Epidermal melanocyte (primary cell): ENCODE measurements at regions not wholly inside any gene's neighbourhood (a gene's known extent, or its start where the extent isn't known, plus 50 kb on each side); places are given as distances from the start of the nearest gene placed in this dataset.

Experiments used
- DNase-seq: peaks from one replicate; pipeline ENCODE4 v3.0.0; 2011; ENCODE audit warnings: low spot score; ENCODE audit not compliant: insufficient read length

DNA sequence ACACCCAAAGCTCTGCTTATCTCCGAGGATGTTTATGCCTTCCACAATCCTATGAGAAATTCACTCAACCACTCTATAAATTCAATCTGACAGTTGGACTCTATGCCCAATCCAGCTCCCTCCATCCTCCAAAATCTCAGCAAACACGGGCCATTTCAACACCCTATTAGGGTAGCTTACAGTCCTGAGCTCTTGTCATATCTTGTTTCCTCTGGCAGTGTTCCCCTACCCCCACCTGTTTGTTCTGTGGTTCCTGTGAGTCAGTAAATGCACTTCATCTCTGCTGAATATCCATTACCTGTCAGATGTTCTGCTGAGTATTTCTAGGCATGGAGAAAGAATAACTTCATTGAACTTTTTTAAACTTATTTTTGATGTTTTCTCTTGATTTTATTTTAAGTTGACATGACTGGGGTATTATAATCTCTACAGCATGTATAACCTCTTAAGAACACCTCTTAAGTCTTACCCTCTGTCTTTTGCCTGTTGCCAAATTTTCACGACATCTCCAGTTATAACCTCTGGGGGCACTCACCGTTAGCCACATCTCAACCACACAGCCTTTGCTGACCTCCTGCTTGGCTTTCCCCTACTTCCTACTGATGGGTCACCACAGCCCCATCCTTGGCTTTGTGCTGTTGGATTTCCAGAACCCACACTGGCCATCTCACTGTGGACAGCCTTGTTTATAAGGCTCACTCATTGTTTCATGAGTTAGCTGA, 317.0 kb upstream of the TMPO start:
- no peak for DNase-seq

DNA sequence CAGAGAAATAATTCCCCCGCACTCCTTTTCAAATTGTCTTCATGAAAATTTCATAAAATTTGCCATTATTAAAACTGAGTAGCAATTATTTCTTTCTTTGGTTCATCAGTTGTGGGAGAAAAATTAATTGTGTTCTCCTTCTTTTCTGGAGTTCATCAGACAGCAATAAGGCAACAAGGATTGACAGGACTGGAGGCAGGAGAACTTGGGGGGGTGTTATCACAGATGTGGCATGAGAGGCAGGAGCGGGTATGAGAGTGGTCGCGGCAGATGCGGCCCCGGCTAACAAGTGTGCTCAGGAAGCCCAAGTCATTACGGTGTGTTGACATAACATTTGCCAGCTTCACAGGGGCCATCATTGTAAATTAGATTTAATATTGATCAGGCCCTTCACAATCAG, 306.6 kb upstream of the TMPO start:
- DNase-seq: no peak

DNA sequence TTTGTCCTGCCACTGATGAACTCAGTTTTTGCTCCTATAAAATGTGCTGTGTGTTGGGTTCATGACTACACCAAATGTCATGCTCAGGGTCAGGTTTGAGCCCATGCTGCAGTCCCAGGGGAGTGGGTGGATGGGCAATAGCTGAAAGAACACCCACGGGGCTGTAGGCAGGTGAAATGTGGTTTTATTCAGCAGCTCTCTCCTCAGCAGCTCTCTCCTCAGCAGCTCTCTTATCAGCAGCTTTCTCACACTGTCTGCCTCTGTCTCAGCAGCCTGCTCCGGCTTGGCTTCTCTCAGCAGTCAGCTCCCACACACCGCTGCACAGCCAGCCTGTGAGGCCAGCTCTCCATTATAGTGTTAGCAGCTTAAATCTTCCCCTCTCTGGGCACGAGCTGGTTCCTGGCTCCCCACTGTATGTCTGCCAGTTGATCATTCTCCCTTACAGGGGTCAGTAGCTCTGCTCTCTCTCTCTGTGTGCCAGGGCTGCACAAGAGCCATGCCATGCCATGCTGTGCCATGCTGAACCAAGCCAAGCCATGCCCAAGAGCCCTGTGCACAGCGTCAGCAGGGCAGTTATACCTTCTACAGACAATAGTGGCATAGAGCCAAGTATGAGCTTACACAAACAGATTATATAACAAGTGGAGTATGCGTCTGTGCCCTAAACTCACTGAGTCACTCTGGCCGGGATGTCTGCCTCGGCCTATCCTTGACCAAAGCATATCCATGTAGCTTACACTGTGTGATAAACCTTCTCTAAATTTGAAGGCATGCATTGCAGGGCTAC, 303.3 kb upstream of the TMPO start:
- no peak for DNase-seq

DNA sequence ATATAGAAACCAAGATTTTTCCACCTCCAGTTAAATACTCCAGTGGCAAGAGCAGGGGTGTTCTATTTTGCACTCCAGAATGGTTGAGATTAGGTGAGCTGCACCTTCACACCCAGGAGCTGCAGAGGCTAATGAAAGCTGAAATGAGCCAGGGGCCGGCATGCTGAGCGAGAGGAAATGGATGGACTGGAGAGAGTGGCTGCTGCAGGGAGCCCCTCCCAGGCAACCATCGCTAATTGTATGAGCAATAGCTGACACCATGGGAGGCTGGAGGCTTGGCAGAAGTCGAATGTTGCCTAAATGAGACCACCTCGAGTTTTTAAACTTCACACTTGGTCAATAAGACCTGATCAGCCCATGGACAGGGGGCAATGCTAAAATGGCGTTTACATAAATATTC, 301.8 kb upstream of the TMPO start:
- DNase-seq: no peak

DNA sequence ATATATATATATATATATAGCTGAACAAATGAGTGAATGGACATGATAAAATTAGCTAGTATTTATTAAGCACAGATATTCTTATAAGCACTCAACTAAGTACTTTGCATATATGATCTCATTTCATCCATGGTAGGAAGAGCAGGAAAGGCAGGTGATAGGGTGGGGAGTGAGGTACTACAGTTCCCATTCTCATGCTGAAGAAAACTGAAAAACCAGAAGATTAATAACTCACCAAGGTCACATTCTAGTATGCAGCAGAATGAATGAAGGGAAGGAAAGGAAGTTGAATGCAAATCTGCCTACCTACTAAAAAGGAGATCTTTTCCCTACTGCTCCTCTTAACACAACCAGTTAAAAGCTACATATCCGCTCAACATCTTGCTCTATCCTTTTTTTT, 298.1 kb upstream of the TMPO start:
- DNase-seq: no peak

DNA sequence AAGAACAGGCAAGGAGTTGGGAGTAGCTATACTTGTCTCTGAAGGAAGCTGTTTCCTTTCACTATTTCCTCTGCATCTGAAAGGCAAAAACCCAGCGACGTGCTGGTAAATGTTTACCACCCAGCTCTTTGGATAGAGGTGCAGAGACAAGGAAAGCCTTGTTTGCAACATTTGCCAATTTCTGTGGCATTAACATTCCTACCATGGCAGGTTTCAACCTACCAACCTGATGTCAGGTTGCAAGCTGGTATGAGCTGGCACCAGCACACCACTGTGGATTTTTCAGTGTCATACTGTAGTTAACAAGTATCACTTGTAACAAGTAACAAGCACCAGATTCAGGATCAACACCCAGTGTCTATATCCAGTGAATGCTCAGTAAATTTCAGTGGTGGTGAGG, 294.8 kb upstream of the TMPO start:
- no peak for DNase-seq

DNA sequence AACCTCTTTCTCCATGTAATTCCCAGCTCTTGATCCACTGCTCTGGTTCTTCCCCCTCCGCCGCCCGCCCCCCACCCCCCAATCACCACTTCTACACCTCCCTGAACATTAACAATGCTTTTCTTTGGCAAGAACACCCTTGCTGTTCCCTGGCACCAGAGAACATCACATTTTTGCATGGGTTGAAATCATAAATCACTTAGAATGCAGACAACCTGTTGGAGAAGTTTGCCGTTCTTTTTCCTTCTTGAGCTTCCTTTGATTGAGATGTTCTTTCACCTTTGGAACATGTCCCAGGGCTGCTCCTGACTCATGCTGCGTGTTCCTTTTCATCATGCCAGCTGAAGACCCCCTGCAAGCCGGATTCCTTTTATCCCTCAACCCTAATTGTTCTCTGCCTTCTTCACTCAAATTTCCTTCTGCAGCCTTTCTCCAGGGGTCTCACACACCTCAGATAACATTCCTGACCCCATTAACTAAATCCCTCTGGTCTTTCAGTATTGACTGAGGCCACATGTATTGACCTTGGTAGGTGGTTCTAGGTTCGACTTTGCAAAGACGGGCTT, 294.1 kb upstream of the TMPO start:
- DNase-seq: no peak

DNA sequence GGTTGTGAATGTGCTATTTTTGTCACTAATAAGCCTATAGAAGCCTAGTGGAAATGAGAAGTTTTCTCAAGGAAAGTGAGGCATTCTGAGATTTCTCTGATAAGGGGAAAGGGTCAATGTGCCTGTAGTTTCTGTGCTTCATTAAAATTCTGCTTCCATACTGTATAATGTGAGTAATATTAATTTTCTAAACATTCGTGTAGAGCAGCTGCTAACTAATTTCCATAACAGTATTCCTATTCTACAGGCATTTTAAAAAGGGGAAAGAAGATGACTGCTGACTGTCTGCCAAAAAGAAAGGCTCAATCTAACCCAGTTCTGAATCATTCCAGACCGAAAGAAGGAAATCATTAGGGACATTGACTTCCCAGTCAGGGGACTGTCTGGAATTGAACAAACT, 293.3 kb upstream of the TMPO start:
- no peak for DNase-seq

DNA sequence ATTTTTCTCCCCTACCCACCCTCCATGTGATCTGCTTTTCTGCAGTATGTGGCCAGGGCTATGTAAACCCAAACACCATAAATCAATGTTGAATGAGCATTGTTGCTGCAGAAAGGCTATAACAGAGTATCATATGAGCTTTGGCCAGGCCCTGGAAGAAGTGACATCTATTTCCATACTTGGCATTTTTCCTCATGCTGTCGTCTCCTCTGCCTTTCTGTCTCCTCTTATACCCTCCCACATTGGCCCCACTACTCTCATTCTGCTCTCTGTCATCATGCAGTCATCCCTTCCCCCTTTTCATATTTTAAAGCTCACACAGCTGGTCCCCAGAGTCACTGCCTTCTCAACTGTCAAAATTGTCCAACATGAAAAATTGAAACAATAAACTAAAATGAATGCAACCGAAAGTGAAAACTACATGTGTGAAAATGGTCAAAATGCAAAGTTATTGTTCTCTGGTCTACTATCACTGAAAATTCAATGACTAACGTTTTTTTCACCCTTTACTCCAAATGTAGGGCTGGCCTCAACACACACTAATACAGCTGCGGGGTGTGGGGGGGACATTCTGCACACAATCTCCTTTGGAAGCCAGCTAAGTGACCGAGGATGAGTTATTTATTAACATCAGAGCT, 290.7 kb upstream of the TMPO start:
- no peak for DNase-seq

DNA sequence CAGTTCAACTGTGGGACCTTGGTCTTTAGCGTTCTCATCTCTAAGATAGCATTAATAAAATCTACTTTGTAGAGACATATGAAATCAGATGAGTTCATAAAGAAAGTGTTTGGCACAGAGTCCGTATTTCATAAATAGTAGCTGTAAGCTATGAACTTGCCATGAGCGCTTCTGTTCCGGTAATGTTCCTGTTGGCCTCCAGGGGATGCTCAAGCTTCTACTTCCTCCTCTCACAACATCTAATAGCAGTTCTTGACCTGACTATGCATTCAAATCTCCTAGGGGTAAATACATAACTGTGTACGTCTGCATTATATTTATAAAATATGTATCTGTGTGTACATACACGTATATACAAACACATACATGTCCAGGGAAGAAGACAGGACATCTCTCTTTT, 288.2 kb upstream of the TMPO start:
- DNase-seq: no peak

DNA sequence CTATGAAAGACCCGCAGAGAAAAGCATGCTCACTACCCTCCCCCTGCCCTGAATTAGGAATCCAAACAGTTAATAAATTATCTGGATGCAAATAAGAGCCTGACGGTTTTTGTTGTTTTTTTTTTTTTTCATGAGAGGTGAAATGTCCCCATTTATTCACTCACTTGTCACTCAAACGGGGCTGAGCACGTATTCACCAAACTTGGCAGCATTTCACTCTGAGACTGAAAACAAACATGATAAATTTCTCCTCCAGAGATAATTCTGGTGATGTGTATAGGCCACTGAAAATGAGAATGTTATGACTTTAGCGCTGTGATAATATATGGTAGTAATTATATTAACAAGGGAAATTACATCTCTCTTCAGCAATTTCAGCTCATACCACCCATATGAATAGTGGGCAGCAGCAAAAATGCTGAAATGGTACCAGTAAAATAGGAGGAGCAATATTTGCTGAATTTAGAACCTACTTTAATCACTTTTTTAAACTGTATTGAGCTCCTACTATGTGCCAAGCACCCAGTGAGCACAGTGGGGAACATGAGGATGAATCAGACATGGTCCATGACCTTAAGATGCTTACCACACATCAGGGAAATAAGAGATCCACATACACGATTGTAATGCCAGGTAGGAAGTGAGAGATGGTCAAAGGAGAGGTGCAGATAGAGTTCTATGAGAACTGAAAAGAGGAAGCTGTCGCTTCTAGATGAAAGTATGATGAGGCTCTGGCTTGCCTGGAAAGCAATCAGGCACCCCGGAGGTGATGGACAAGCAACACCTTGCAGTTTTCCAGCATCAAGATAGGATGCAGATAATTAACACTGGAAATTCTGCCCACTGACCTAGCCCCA, 286.5 kb upstream of the TMPO start:
- DNase-seq: no peak

DNA sequence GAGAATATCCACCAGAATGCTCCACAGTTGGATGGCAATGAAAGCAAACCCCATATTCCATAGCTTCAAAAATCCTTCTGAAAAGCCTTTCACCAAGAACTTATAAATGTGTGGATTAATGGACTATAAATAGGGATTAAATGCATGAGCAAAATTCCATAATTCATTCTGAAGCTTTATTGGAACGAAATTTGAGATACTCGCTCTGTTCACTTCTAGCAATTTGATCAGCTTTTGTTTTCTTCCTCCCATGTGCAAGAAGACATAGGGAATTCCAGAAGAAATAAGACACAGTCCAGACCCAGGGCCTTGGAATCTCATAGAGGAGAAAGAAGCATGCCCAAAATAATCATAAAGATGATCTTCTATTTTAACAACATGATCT, 285.9 kb upstream of the TMPO start:
- DNase-seq: no peak

DNA sequence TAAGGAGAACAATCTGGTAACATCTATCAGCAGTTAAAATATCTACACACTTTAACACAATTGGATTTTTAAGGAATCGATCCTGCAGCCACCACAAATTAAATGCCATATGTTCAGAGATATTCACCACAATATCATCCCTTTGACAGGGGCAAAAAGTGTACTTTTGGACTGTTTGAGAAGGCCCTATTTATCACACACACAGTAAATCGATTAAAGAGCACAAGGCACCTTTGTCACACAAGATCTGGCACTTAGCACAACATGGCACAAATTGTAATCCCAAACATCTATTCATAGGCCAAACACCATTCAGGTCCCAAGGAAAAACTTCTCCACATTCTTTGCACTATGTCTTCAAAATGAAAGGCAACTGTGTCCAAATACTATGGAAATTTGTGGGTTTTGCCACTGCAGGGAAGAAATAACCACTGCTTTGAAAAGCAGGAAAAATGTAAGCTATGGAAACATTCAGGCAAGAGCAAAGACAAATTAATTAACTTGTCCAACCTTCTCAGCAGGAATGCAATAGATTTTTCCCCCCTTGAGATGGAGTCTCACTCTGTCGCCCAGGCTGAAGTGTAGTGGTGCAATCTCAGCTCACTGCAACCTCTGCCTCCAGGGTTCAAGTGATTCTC, 282.5 kb upstream of the TMPO start:
- DNase-seq: no peak

DNA sequence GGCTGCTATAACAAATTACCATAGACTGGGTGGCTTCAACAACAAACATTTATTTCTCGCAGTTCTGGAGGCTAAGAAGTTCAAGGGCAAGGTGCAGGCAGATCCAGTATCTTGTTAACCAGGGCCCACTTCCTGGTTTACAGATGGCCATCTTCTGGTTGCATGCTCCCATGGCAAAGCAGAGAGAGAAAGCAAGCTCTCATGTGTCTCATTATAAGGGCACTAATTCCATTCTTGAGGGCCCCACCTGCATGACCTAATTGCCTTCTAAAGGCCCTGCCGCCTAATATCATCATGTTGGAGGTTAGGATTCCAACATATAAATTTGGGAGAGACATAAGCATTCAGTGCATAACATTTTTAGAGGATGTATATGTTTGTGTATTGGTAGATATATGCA, 280.1 kb upstream of the TMPO start:
- no peak for DNase-seq

DNA sequence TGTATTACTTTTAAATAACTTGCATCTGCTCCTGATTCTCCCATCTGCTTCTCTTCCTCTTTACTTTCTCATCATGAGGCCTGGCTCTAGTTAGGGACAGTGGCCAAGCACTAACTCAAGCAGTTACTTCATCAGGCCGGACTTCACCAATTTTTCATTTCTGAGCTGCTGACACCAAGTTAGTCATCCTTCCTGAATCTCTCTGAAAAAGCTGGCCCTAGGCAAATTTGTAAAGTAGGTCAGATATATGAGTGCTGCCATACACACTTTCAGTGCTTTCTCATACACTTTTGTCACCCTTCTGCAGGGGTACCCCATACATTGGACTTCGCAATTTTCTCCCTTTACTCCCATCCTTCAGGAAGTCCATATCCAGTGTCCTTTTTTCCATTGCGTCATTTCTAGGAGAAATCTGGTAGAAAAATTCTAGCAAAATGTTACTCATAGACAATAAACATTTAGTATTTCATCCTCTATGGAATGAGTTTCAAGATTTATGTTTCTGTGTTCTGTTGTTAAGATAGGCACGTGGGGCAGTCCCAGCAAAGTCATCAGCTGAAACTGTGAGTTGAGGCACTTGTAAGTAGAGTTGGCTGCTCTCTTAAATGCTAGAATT, 276.8 kb upstream of the TMPO start:
- no peak for DNase-seq

DNA sequence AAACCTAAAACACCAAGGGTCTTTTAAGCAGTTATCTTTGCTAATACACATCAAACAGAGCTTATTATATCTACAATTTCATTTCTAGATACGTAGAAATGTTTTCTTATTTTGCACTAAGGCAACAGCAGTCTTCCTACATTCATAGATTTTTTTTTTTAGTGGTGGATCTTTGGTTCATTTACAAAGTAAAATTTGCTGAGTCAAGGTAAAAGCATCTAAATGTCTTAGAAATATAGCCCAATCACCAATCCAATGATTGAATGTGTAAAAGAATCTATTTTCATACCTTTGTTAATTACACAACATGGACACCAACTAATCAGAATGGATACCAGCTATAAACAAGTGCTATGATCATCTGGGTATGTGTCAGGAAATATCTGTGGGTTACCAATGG, 272.2 kb upstream of the TMPO start:
- no peak for DNase-seq

DNA sequence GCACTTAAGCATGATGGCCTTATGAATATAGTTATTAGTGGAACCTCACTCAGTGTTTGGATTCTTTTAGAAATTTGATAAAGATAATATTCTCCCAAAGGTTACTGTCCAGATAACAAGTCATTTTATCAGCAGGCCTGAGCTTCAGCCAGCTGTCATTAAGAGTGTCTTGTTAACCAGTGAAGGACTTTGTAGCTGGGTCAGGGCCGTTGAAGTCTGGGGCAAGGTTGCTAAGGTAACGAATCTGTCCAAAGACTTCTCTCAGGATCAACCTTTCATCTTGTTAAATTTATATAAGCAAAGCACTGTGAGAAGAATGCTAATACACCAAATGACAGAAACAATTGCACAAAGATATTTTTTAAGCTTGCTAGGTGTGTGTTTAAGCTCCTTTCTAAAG, 271.3 kb upstream of the TMPO start:
- no peak for DNase-seq

DNA sequence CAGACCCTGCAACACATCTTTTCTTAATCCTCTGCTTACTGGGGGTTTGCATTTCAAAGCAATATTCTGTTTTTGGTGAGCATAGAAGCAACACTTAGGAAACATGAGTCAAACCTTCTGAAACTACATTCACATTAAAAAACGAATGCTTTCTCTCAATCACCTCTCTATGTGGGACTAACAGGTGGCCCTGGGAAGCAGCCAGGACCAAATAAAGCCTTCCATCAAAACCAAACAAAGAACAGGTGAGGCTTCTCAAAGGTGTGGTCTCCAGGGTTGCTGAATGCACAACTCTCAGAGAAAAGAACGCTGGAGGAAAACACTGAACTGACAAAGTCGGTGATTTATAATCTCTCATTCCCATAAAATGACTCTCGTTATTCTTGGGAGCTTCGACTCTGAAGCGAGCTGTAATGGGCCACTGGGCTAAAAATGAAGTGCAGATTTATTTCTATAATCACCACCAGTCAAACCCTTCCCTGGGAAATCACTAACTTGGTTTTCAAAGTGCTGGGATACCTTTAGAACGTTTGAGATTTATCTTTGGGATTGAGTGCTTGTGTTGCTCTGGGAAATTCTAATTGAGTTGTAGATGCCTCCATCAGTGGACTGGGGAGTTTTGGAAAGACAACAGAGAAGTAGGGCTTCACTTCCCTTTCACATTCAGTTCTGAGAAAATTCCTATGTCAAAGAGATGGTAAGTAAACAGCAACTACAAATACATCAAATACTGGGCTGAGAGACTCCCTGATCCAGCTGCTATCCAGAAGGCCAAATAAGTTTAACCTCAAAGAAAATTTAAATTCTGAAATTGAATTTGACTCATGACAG, 262.0 kb upstream of the TMPO start:
- DNase-seq: no peak

DNA sequence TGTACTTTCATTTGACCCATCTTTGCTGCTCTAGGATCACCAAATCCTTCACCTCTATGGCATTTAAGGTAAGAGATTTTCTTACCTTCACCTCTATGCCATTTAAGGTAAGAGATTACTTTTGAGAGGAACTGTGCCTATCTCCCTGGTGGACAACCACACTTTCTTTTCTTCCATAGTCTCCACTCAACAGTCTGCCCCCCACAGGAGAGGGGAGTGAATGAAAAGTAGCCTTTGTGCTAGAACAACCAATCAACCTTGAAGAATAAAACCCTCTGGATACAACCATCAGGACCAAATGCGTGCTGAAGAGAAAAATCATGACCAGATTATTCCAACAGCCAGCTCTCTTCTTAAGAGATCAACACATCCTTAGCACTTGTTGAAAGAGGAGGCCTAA, 258.6 kb upstream of the TMPO start:
- no peak for DNase-seq

DNA sequence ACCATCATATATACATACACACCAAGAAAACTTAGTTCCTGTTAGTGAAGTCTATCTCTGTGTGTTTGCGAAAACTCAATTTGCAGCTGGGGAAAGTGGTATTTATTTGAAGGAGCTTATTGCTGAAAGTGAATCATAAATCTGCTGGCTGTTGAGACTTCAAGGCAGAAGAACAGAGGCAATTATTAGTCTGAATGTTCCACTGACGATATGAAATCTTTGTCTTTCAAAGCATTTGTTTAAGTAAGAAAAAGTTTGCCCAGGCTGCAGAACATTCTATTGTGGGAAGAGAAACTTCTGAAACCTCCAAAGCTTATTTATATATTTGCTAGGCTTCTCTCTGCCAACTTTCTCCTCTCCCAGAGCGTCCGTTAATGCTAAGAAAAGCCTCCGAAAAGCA, 255.7 kb upstream of the TMPO start:
- DNase-seq: no peak
